ENCODE measurements at regions not wholly inside any gene's neighbourhood (a gene's known extent, or its start where the extent isn't known, plus 50 kb on each side); places are given as distances from the start of the nearest gene placed in this dataset.

- H3K4me1 Mint-ChIP-seq = peaks cover 26% of the 10 kb centered on the region
- H3K4me3 Mint-ChIP-seq = no peak overlapping the region
- H3K27me3 Mint-ChIP-seq (ENCODE audit: low read depth) = no peaks in the 10 kb centered on the region
- H3K36me3 Mint-ChIP-seq (ENCODE audit: low read depth) = peaks cover 6% of the 10 kb centered on the region
- H3K27ac Mint-ChIP-seq = no peak overlapping the region
- H3K9me3 Mint-ChIP-seq = peaks cover 9% of the 10 kb centered on the region
- no peak for TF ChIP-seq CTCF (IDR thresholded peaks at IDR 0.05; ENCODE audit: unreplicated experiment in 3 of 3)
Measured at GRCh38 chr16:64184156-64184555, 937.7 kb downstream of the CDH11 start.

GRCh38 chr16:64182985-64183384 is 938.9 kb downstream of the CDH11 start:
- TF ChIP-seq CTCF (IDR thresholded peaks at IDR 0.05; ENCODE audit: unreplicated experiment in 3 of 3) = no peak
- no peak overlapping the region for H3K27ac Mint-ChIP-seq
- peaks cover 9% of the 10 kb centered on the region for H3K36me3 Mint-ChIP-seq (ENCODE audit: low read depth)
- H3K27me3 Mint-ChIP-seq (ENCODE audit: low read depth) = no peaks in the 10 kb centered on the region
- peaks cover 26% of the 10 kb centered on the region for H3K4me1 Mint-ChIP-seq
- no peak overlapping the region for H3K4me3 Mint-ChIP-seq
- peaks cover 16% of the 10 kb centered on the region for H3K9me3 Mint-ChIP-seq

GRCh38 chr16:64181271-64181925 is 940.5 kb downstream of the CDH11 start:
- Mint-ChIP-seq H3K27ac (peak overlapping the region; percentile 17 to 28 (median 28)), H3K36me3 (ENCODE audit: low read depth) (peaks cover 15% of the 10 kb centered on the region), H3K27me3 (ENCODE audit: low read depth) (no peaks in the 10 kb centered on the region), H3K4me3 (no peak overlapping the region), H3K9me3 (peaks cover 24% of the 10 kb centered on the region), H3K4me1 (peaks cover 25% of the 10 kb centered on the region)
- TF ChIP-seq CTCF (IDR thresholded peaks at IDR 0.05; ENCODE audit: unreplicated experiment in 3 of 3) = no peak

- H3K27me3 Mint-ChIP-seq (ENCODE audit: low read depth) = no peaks in the 10 kb centered on the region
- TF ChIP-seq CTCF (IDR thresholded peaks at IDR 0.05; ENCODE audit: unreplicated experiment in 3 of 3) = no peak
- no peak overlapping the region for H3K4me3 Mint-ChIP-seq
- H3K4me1 Mint-ChIP-seq = peaks cover 18% of the 10 kb centered on the region
- H3K9me3 Mint-ChIP-seq = peaks cover 24% of the 10 kb centered on the region
- H3K36me3 Mint-ChIP-seq (ENCODE audit: low read depth) = peaks cover 15% of the 10 kb centered on the region
- H3K27ac Mint-ChIP-seq = peak overlapping the region; percentile 17 to 28 (median 28)
Measured at GRCh38 chr16:64180136-64180900, 941.5 kb downstream of the CDH11 start.

- peaks cover 5% of the 10 kb centered on the region for H3K4me1 Mint-ChIP-seq
- no peak overlapping the region for H3K27ac Mint-ChIP-seq
- H3K27me3 Mint-ChIP-seq (ENCODE audit: low read depth) = no peaks in the 10 kb centered on the region
- TF ChIP-seq CTCF (IDR thresholded peaks at IDR 0.05; ENCODE audit: unreplicated experiment in 3 of 3) = no peak
- H3K9me3 Mint-ChIP-seq = peaks cover 17% of the 10 kb centered on the region
- H3K36me3 Mint-ChIP-seq (ENCODE audit: low read depth) = peaks cover 10% of the 10 kb centered on the region
- H3K4me3 Mint-ChIP-seq = no peak overlapping the region
Measured at GRCh38 chr16:64174327-64174726, 947.5 kb downstream of the CDH11 start.

All from nephron (organoid).